Endodermal cell (in vitro differentiated cells): ENCODE measurements at regions not wholly inside any gene's neighbourhood (a gene's known extent, or its start where the extent isn't known, plus 50 kb on each side); places are given as distances from the start of the nearest gene placed in this dataset.

Experiments
- DNase-seq: peaks from one replicate; pipeline ENCODE4 v3.0.0-alpha.2; 2017
- H3K27ac ChIP-seq: 2 replicates; pipeline ENCODE4 v1.5.1; 2013; ENCODE audit warnings: mild to moderate bottlenecking, low read depth, low read length, moderate library complexity
- H3K27me3 ChIP-seq: 2 replicates; pipeline ENCODE4 v1.6.1; 2013; ENCODE audit warnings: mild to moderate bottlenecking, low read length, moderate library complexity; ENCODE audit not compliant: insufficient read depth, control insufficient read depth, poor library complexity, severe bottlenecking
- H3K36me3 ChIP-seq: 2 replicates; pipeline ENCODE4 v1.7.0; 2013; ENCODE audit warnings: mild to moderate bottlenecking, low read length, moderate library complexity; ENCODE audit not compliant: control insufficient read depth, insufficient read depth
- H3K4me1 ChIP-seq: one replicate; pipeline ENCODE4 v1.7.0; 2013; ENCODE audit warnings: low read length; ENCODE audit not compliant: control insufficient read depth, insufficient read depth
- H3K4me3 ChIP-seq: 2 replicates; pipeline ENCODE4 v1.5.1; 2013; ENCODE audit warnings: mild to moderate bottlenecking, low read length, moderate library complexity
- H3K9ac ChIP-seq: 2 replicates; pipeline ENCODE4 v1.6.1; 2013; ENCODE audit warnings: mild to moderate bottlenecking, low read length, moderate library complexity; ENCODE audit not compliant: poor library complexity, severe bottlenecking; ENCODE audit errors: extremely low read depth
- H3K9me3 ChIP-seq: 2 replicates; pipeline ENCODE4 v1.6.1; 2013; ENCODE audit warnings: mild to moderate bottlenecking, low read length, moderate library complexity; ENCODE audit not compliant: control insufficient read depth
- H3K27ac Mint-ChIP-seq: 2 replicates; pipeline ENCODE4 v1.8.0; 2020; ENCODE audit warnings: mixed read lengths
- H3K27me3 Mint-ChIP-seq: 2 replicates; pipeline ENCODE4 v1.8.0; 2021; ENCODE audit warnings: mild to moderate bottlenecking, mixed read lengths; ENCODE audit not compliant: insufficient read depth
- H3K36me3 Mint-ChIP-seq: 2 replicates; pipeline ENCODE4 v1.8.0; 2020; ENCODE audit warnings: low read depth, mixed read lengths
- H3K4me1 Mint-ChIP-seq: 2 replicates; pipeline ENCODE4 v1.8.0; 2020; ENCODE audit warnings: mixed read lengths
- H3K4me3 Mint-ChIP-seq: 2 replicates; pipeline ENCODE4 v1.8.0; 2020; ENCODE audit warnings: mild to moderate bottlenecking, moderate library complexity, mixed read lengths
- H3K9me3 Mint-ChIP-seq: 2 replicates; pipeline ENCODE4 v1.8.0; 2020; ENCODE audit warnings: mild to moderate bottlenecking, mixed read lengths
- CTCF ChIP-seq: fragments of 200-600 bp; sonication (generic); conservative IDR thresholded peaks from 2 replicates; pipeline ENCODE4 v1.5.0; 2021; ENCODE audit warnings: antibody characterized with exemption, mild to moderate bottlenecking
- WGBS, 2 experiments: methylation state at CpG; one replicate each; pipeline versions ENCODE4 v1.1.5 to v1.1.7; 2013; ENCODE audit warnings: missing lambda C conversion rate in 2 of 2, mixed read lengths in 1 of 2; ENCODE audit not compliant: insufficient coverage in 1 of 2, insufficient read length in 1 of 2; 5-methylcytosine and 5-hydroxymethylcytosine counted together

DNA sequence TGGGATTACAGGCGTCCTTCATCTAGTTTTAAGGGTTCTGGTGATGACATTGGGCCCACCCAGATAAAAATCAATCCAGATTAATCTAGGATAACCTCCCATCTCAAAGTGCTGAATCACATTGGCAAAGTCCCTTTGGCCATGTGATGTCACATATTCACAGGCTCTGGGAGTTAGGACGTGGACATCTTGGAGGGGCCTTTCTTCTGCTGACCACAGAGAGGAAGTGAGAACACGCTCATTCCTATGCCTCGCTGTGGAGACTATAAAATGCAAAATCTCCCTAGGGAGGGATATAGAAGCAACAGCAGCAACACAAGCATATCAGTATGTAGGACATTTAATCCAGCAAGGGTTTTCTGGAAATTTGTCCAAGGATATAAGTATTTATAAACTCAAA lies 266.0 kb upstream of the PITRM1 start:
- no peak overlapping the region for H3K27ac Mint-ChIP-seq

GRCh38 chr10:3435671-3436070 lies 263.1 kb upstream of the PITRM1 start:
- H3K4me3 ChIP-seq: no peak overlapping the region
- no peaks in the 10 kb centered on the region for H3K9me3 ChIP-seq
- H3K9me3 Mint-ChIP-seq: peaks cover 14% of the 10 kb centered on the region
- no peaks in the 10 kb centered on the region for H3K4me1 ChIP-seq
- H3K27ac ChIP-seq: no peak overlapping the region
- no peaks in the 10 kb centered on the region for H3K27me3 ChIP-seq
- H3K4me3 Mint-ChIP-seq: no peak overlapping the region
- no peaks in the 10 kb centered on the region for H3K36me3 ChIP-seq
- no peak overlapping the region for H3K9ac ChIP-seq
- no peaks in the 10 kb centered on the region for H3K4me1 Mint-ChIP-seq
- no peak for DNase-seq
- 94 to 100% methylated on average over 3 to 4 of the region's 4 CpGs for WGBS, 2 experiments
- TF ChIP-seq CTCF: no peak
- no peaks in the 10 kb centered on the region for H3K36me3 Mint-ChIP-seq
- no peak overlapping the region for H3K27ac Mint-ChIP-seq
- no peaks in the 10 kb centered on the region for H3K27me3 Mint-ChIP-seq

More for the DNA sequence above, 266.0 kb upstream of the PITRM1 start:
- H3K9me3 Mint-ChIP-seq: peaks cover 26% of the 10 kb centered on the region
- no peak for DNase-seq
- no peaks in the 10 kb centered on the region for H3K9me3 ChIP-seq
- H3K4me1 ChIP-seq: no peaks in the 10 kb centered on the region
- no peaks in the 10 kb centered on the region for H3K36me3 ChIP-seq
- no peaks in the 10 kb centered on the region for H3K27me3 ChIP-seq
- H3K27me3 Mint-ChIP-seq: no peaks in the 10 kb centered on the region
- H3K36me3 Mint-ChIP-seq: no peaks in the 10 kb centered on the region
- 89 to 94% methylated on average over 2 to 4 of the region's 4 CpGs for WGBS, 2 experiments
- no peak overlapping the region for H3K4me3 Mint-ChIP-seq
- H3K4me3 ChIP-seq: no peak overlapping the region
- H3K27ac ChIP-seq: no peak overlapping the region
- no peaks in the 10 kb centered on the region for H3K4me1 Mint-ChIP-seq
- no peak overlapping the region for H3K9ac ChIP-seq
- TF ChIP-seq CTCF: no peak

GRCh38 chr10:3433988-3434387 lies 261.4 kb upstream of the PITRM1 start:
- 92 to 93% methylated on average over 3 to 6 of the region's 6 CpGs for WGBS, 2 experiments
- Mint-ChIP-seq H3K27me3 (no peaks in the 10 kb centered on the region), H3K4me1 (no peaks in the 10 kb centered on the region), H3K27ac (no peak overlapping the region), H3K36me3 (no peaks in the 10 kb centered on the region), H3K9me3 (peaks cover 10% of the 10 kb centered on the region), H3K4me3 (no peak overlapping the region)
- H3K9ac ChIP-seq: no peak overlapping the region
- H3K36me3 ChIP-seq: no peaks in the 10 kb centered on the region
- no peaks in the 10 kb centered on the region for H3K27me3 ChIP-seq
- H3K9me3 ChIP-seq: no peaks in the 10 kb centered on the region
- H3K4me3 ChIP-seq: no peak overlapping the region
- TF ChIP-seq CTCF: no peak
- H3K4me1 ChIP-seq: no peaks in the 10 kb centered on the region
- DNase-seq: no peak
- no peak overlapping the region for H3K27ac ChIP-seq
